Panc1 (cell line): ENCODE measurements at regions not wholly inside any gene's neighbourhood (a gene's known extent, or its start where the extent isn't known, plus 50 kb on each side); places are given as distances from the start of the nearest gene placed in this dataset.

Experiments
- ATAC-seq: fragments of 200-7000 bp; cut with Tn5 transposase; 2 replicates; pipeline ENCODE4 v1.9.1; 2020; ENCODE audit warnings: mild to moderate bottlenecking, moderate library complexity
- BruUV-seq: library from RNA; stranded (reverse); fragments of 400-500 nt; replicated peaks from 2 replicates; lab custom pipeline; 2021; lab: Mats Ljungman, UMichigan
- CTCF ChIA-PET: fragments of 300-600 bp; sonication (Branson Sonifier 250); formaldehyde crosslinking; loops from one replicate; lab custom pipeline; 2022; ENCODE audit warnings: antibody characterized with exemption; lab: Charles Lee
- POLR2A ChIA-PET: fragments of 300-600 bp; sonication (Branson Sonifier 250); formaldehyde crosslinking; loops from one replicate; lab custom pipeline; 2022; ENCODE audit warnings: antibody characterized with exemption; lab: Charles Lee
- DNase-seq: peaks from one replicate; pipeline ENCODE4 v3.0.0-alpha.2; 2010; ENCODE audit warnings: low read depth, low spot score
- H3K27ac ChIP-seq: 2 replicates; pipeline ENCODE4 v1.5.1; 2011; ENCODE audit warnings: mild to moderate bottlenecking, low read length, inconsistent platforms
- H3K27me3 ChIP-seq: fragments of 200-500 bp; sonication (Bioruptor generic); 2 replicates; pipeline ENCODE4 v1.6.0; 2014; ENCODE audit warnings: low read length, inconsistent platforms; ENCODE audit not compliant: control insufficient read depth, insufficient read depth
- H3K36me3 ChIP-seq: fragments of 200-500 bp; sonication (Bioruptor generic); 2 replicates; pipeline ENCODE4 v1.5.1; 2014; ENCODE audit warnings: inconsistent platforms, mild to moderate bottlenecking, low read length, moderate library complexity; ENCODE audit not compliant: control insufficient read depth, insufficient read depth
- H3K4me1 ChIP-seq: 2 replicates; pipeline ENCODE4 v1.5.1; 2011; ENCODE audit warnings: inconsistent platforms, mild to moderate bottlenecking, low read length, moderate library complexity; ENCODE audit not compliant: control insufficient read depth, insufficient read depth
- H3K4me3 ChIP-seq, 2 experiments: 2 replicates each; pipeline ENCODE4 v1.5.1; 2011 to 2012; ENCODE audit warnings: low read depth in 2 of 2, low read length in 2 of 2, mild to moderate bottlenecking in 2 of 2, inconsistent platforms in 1 of 2, moderate library complexity in 1 of 2
- H3K9me3 ChIP-seq: fragments of 200-500 bp; sonication (Bioruptor generic); 2 replicates; pipeline ENCODE4 v1.5.1; 2014; ENCODE audit warnings: low read depth, mild to moderate bottlenecking, inconsistent platforms, low read length, moderate library complexity; ENCODE audit not compliant: control insufficient read depth, insufficient read depth
- CTCF ChIP-seq: fragments of 450-650 bp; IDR thresholded peaks from 2 replicates; pipeline ENCODE4 v1.5.1; 2017; ENCODE audit warnings: mild to moderate bottlenecking
- POLR2AphosphoS5 ChIP-seq: IDR thresholded peaks from 2 replicates; pipeline ENCODE4 v1.6.1; 2012; ENCODE audit warnings: mild to moderate bottlenecking, low read depth, low read length, moderate library complexity
- REST ChIP-seq, 2 experiments: IDR thresholded peaks; 2 replicates each; pipeline ENCODE4 v1.6.1; 2011 to 2012; ENCODE audit warnings: low read depth in 2 of 2, control low read depth in 1 of 2, low read length in 1 of 2, mild to moderate bottlenecking in 1 of 2, moderate library complexity in 1 of 2; ENCODE audit not compliant: insufficient read depth in 1 of 2
- SIN3A ChIP-seq: IDR thresholded peaks from 2 replicates; pipeline ENCODE4 v1.6.1; 2012; ENCODE audit warnings: low read depth, mild to moderate bottlenecking, low read length, moderate library complexity, borderline replicate concordance; ENCODE audit not compliant: insufficient read depth
- TCF7L2 ChIP-seq: IDR thresholded peaks from 2 replicates; pipeline ENCODE4 v1.6.1; 2011; ENCODE audit warnings: mild to moderate bottlenecking, low read depth, low read length, inconsistent platforms
- in situ Hi-C: cut with HindIII; loops from 2 replicates; pipeline ENCODE4 v1.10.0; 2016; ENCODE audit warnings: low sequenced_read_pairs, low pct_unique_long_range_greater_than_20kb
- intact Hi-C: fragments of 100-400 bp; cut with micrococcal nuclease; formaldehyde crosslinking; loops from one replicate; pipeline ENCODE4 v1.10.0; 2022; ENCODE audit not compliant: unreplicated experiment

GRCh38 chr5:118451697-118452247, 536.6 kb downstream of the DTWD2 start:
- DNase-seq (no peak), ATAC-seq (no peak)
- intact Hi-C loops, result no loop called here
- in situ Hi-C loops, result no loop called here
- H3K36me3 ChIP-seq, result no peaks in the 10 kb centered on the region
- BruUV-seq, result no TSS peak
- no peaks in the 10 kb centered on the region for H3K9me3 ChIP-seq
- no peaks in the 10 kb centered on the region for H3K27me3 ChIP-seq
- ChIA-PET CTCF (no interaction called here), POLR2A (no interaction called here)
- H3K4me3 ChIP-seq, result no peak overlapping the region
- H3K27ac ChIP-seq, result no peak overlapping the region
- no peaks in the 10 kb centered on the region for H3K4me1 ChIP-seq
- TF ChIP-seq SIN3A (no peak), TCF7L2 (no peak)

GRCh38 chr5:118450554-118451332, 537.6 kb downstream of the DTWD2 start:
- ChIA-PET POLR2A (no interaction called here), CTCF (no interaction called here)
- Histone ChIP-seq H3K36me3 (no peaks in the 10 kb centered on the region), H3K4me3 (no peak overlapping the region), H3K27ac (no peak overlapping the region), H3K9me3 (no peaks in the 10 kb centered on the region), H3K27me3 (no peaks in the 10 kb centered on the region), H3K4me1 (no peaks in the 10 kb centered on the region)
- DNase-seq (no peak), ATAC-seq (no peak)
- TF ChIP-seq TCF7L2 (no peak), SIN3A (no peak), CTCF (no peak), REST (IDR thresholded peaks at IDR 0.05; ENCODE audit: insufficient read depth in 1 of 2, low read depth in 2 of 2, low read length in 1 of 2) (no peak), POLR2AphosphoS5 (no peak)
- in situ Hi-C loops, result no loop called here
- no TSS peak for BruUV-seq
- intact Hi-C loops, result no loop called here

- POLR2A ChIA-PET, result no interaction called here
- Histone ChIP-seq H3K36me3 (no peaks in the 10 kb centered on the region), H3K27ac (no peak overlapping the region), H3K27me3 (no peaks in the 10 kb centered on the region), H3K4me1 (no peaks in the 10 kb centered on the region), H3K9me3 (no peaks in the 10 kb centered on the region), H3K4me3 (no peak overlapping the region)
- TF ChIP-seq CTCF (no peak), TCF7L2 (no peak), SIN3A (no peak), POLR2AphosphoS5 (no peak), REST (IDR thresholded peaks at IDR 0.05; ENCODE audit: insufficient read depth in 1 of 2, low read depth in 2 of 2, low read length in 1 of 2) (no peak)
- DNase-seq (no peak), ATAC-seq (no peak)
- no TSS peak for BruUV-seq
- CTCF ChIA-PET, result no interaction called here
- in situ Hi-C loops, result no loop called here
- intact Hi-C loops, result no loop called here
Measured at GRCh38 chr5:118447350-118447749, 541.0 kb downstream of the DTWD2 start.
